HepG2 (cell line): ENCODE measurements at regions not wholly inside any gene's neighbourhood (a gene's known extent, or its start where the extent isn't known, plus 50 kb on each side); places are given as distances from the start of the nearest gene placed in this dataset.

Experiments used
- ATAC-seq: fragments of 200-7000 bp; cut with Tn5 transposase; 3 replicates; pipeline ENCODE4 v1.9.1; 2020; ENCODE audit warnings: mild to moderate bottlenecking, moderate library complexity
- BruUV-seq: library from RNA; stranded (reverse); fragments of 400-500 nt; replicated peaks from 2 replicates; lab custom pipeline; 2021; lab: Mats Ljungman, UMichigan
- CTCF ChIA-PET: fragments of 300-600 bp; formaldehyde crosslinking; extraction: SDS; loops from one replicate; lab custom pipeline; 2021; ENCODE audit warnings: low total read pairs, inconsistent platforms, low intra/inter-chr PET ratio; lab: Yijun Ruan, JAX
- POLR2A ChIA-PET: fragments of 350-600 bp; sonication (Branson Sonifier 250); formaldehyde crosslinking; loops from one replicate; lab custom pipeline; 2020; ENCODE audit warnings: antibody characterized with exemption, inconsistent platforms; lab: Yijun Ruan, JAX
- DNase-seq: peaks from one replicate; pipeline ENCODE4 v3.0.0-alpha.2; 2015; ENCODE audit warnings: low spot score
- FAIRE-seq: peaks from 3 replicates; lab custom pipeline; 2011; peaks lifted over from hg19 to GRCh38; lab: Jason Lieb, UNC
- H2AFZ ChIP-seq: one replicate; pipeline ENCODE4 v1.6.1; 2011; ENCODE audit warnings: low read length, inconsistent platforms
- H3K27ac ChIP-seq: fragments of 300-600 bp; 3 replicates; pipeline ENCODE4 v1.8.0; 2011; ENCODE audit warnings: mixed run types, mild to moderate bottlenecking, mixed read lengths, low read length, inconsistent platforms; ENCODE audit not compliant: insufficient read depth; ENCODE audit errors: extremely low read length
- H3K27me3 ChIP-seq, 2 experiments: fragments of 200-600 bp in 1 of 2; 2 replicates in 1 of 2; 3 replicates in 1 of 2; pipeline versions ENCODE4 v1.6.0 to v1.8.0; 2011; ENCODE audit warnings: low read length in 2 of 2, mild to moderate bottlenecking in 2 of 2, moderate library complexity in 2 of 2, inconsistent platforms in 1 of 2; ENCODE audit not compliant: insufficient read depth in 2 of 2, control insufficient read depth in 1 of 2
- H3K36me3 ChIP-seq, 2 experiments: fragments of 200-600 bp in 1 of 2; replicated peaks in 1 of 2; 2 replicates in 1 of 2; 3 replicates in 1 of 2; pipeline versions ENCODE4 v1.5.1 to v1.8.0; 2011; ENCODE audit warnings: low read length in 2 of 2, inconsistent platforms in 1 of 2; ENCODE audit not compliant: insufficient read depth in 2 of 2, control insufficient read depth in 1 of 2
- H3K4me1 ChIP-seq: 2 replicates; pipeline ENCODE4 v1.5.1; 2012; ENCODE audit warnings: low read length, inconsistent platforms; ENCODE audit not compliant: insufficient read depth
- H3K4me2 ChIP-seq: 2 replicates; pipeline ENCODE4 v1.6.0; 2011; ENCODE audit warnings: low read depth, low read length, inconsistent platforms
- H3K4me3 ChIP-seq, 3 experiments: fragments of 200-600 bp in 1 of 3; sonication (generic), shearing (Covaris generic) in 1 of 3; replicated peaks in 1 of 3; 2 replicates each; pipeline ENCODE4 v1.5.1; 2011 to 2016; ENCODE audit warnings: low read length in 3 of 3, inconsistent platforms in 2 of 3, low read depth in 2 of 3, mild to moderate bottlenecking in 2 of 3, control low read depth in 1 of 3, mixed read lengths in 1 of 3; ENCODE audit not compliant: insufficient read depth in 1 of 3
- H3K79me2 ChIP-seq: one replicate; pipeline ENCODE4 v1.6.1; 2011; ENCODE audit warnings: low read length, inconsistent platforms; ENCODE audit not compliant: insufficient read depth
- H3K9ac ChIP-seq: 2 replicates; pipeline ENCODE4 v1.6.0; 2011; ENCODE audit warnings: mild to moderate bottlenecking, low read depth, low read length, inconsistent platforms; ENCODE audit not compliant: insufficient read depth
- H3K9me3 ChIP-seq: 2 replicates; pipeline ENCODE4 v1.5.1; 2012; ENCODE audit warnings: mild to moderate bottlenecking, low read length
- H4K20me1 ChIP-seq: 2 replicates; pipeline ENCODE4 v1.6.0; 2011; ENCODE audit warnings: inconsistent platforms, mild to moderate bottlenecking, low read length, moderate library complexity; ENCODE audit not compliant: insufficient read depth
- KLF6 ChIP-seq: IDR thresholded peaks from 2 replicates; pipeline ENCODE4 v1.8.0; 2016; ENCODE audit warnings: missing biosample characterization, missing genetic modification reagents
- STAG1 ChIP-seq: sonication (generic); formaldehyde crosslinking; IDR thresholded peaks from 2 replicates; pipeline ENCODE4 v1.4.0; 2020; ENCODE audit warnings: missing genetic modification reagents
- ZNF782 ChIP-seq: sonication (generic); formaldehyde crosslinking; IDR thresholded peaks from 2 replicates; pipeline ENCODE4 v1.4.0; 2020; ENCODE audit warnings: missing genetic modification reagents, mild to moderate bottlenecking, borderline replicate concordance
- WGBS: methylation state at CpG from one replicate; pipeline ENCODE4 v1.1.6; 2017; ENCODE audit warnings: low lambda C conversion rate; 5-methylcytosine and 5-hydroxymethylcytosine counted together
- in situ Hi-C: cut with HindIII; loops from 2 replicates; pipeline ENCODE4 v1.10.0; 2017; ENCODE audit warnings: low pct_unique_long_range_greater_than_20kb; ENCODE audit not compliant: extremely low pct_ligation_motif_present
- intact Hi-C: fragments of 100-400 bp; cut with micrococcal nuclease; formaldehyde crosslinking; loops from one replicate; pipeline ENCODE4 v1.10.0; 2022; ENCODE audit not compliant: unreplicated experiment
- TF ChIP-seq, protein P1 (sequence below): sonication (generic); formaldehyde crosslinking; IDR thresholded peaks from 2 replicates; pipeline ENCODE4 v1.5.0; 2020; ENCODE audit warnings: mild to moderate bottlenecking, missing genetic modification reagents, moderate library complexity
- TF ChIP-seq, protein P2 (sequence below): sonication (generic); formaldehyde crosslinking; IDR thresholded peaks from 2 replicates; pipeline ENCODE4 v1.4.0; 2020; ENCODE audit warnings: missing genetic modification reagents, mild to moderate bottlenecking, borderline replicate concordance

DNA sequence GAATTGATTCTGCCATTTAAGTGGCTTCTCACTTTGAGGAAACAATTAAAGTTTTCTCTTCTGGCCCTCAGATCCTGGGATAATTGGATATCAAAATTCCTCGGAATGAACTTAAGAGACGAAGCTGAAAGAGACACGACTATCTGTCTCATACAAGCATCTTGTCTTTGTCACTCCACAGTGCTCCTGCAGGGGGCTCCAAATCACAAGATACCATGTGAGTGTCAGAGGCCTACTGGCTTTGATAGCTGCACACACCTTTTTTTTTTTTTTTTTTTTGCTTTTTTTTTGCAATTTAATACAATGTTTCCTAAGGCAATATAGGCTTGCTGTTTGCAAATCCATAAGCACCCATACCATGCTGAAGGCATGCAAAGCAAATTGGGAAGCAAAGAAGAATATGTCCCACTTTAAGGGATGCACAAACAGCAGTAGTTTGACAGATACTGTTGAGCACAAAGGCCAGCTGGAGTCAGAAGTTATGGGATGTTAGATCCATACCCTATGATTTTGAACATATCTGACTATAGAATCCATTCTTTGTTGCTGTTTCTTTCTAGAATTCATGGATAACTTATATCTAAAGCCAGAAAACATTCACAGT is 109.0 kb upstream of the CBLN2 start:
- H3K36me3 ChIP-seq: no peaks in the 10 kb centered on the region
- CTCF ChIA-PET: interaction anchor here (1.8 kb wide), 1 partner anchor 19 kb away, joined by 10 read pairs; no protein-coding TSS in a partner anchor
- 5% methylated on average over 3 of the region's 3 CpGs for WGBS
- no peak overlapping the region for H2AFZ ChIP-seq
- FAIRE-seq (peak; percentile 30), ATAC-seq (peak; percentile 86), DNase-seq (peak; percentile 48)
- in situ Hi-C loops (no loop called here), intact Hi-C loops (loop anchor here (1.0 kb wide), 1 partner anchor 19 kb away; no protein-coding TSS in a partner anchor)
- H3K4me2 ChIP-seq: no peak overlapping the region
- no peaks in the 10 kb centered on the region for H3K27me3 ChIP-seq
- TF ChIP-seq KLF6 (no peak), STAG1 (CRISPR knock-in tag) (peak; percentile 31; the same call in 1 of the 2 replicates), ZNF782 (no peak)
- TF ChIP-seq, protein P1, sequence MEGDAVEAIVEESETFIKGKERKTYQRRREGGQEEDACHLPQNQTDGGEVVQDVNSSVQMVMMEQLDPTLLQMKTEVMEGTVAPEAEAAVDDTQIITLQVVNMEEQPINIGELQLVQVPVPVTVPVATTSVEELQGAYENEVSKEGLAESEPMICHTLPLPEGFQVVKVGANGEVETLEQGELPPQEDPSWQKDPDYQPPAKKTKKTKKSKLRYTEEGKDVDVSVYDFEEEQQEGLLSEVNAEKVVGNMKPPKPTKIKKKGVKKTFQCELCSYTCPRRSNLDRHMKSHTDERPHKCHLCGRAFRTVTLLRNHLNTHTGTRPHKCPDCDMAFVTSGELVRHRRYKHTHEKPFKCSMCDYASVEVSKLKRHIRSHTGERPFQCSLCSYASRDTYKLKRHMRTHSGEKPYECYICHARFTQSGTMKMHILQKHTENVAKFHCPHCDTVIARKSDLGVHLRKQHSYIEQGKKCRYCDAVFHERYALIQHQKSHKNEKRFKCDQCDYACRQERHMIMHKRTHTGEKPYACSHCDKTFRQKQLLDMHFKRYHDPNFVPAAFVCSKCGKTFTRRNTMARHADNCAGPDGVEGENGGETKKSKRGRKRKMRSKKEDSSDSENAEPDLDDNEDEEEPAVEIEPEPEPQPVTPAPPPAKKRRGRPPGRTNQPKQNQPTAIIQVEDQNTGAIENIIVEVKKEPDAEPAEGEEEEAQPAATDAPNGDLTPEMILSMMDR (CRISPR knock-in tag): peak; percentile 60
- TF ChIP-seq, protein P2, sequence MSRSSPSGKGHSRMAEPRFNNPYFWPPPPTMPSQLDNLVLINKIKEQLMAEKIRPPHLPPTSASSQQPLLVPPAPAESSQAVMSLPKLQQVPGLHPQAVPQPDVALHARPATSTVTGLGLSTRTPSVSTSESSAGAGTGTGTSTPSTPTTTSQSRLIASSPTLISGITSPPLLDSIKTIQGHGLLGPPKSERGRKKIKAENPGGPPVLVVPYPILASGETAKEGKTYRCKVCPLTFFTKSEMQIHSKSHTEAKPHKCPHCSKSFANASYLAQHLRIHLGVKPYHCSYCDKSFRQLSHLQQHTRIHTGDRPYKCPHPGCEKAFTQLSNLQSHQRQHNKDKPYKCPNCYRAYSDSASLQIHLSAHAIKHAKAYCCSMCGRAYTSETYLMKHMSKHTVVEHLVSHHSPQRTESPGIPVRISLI (CRISPR knock-in tag): peak; percentile 14; the same call in 1 of the 2 replicates
- H3K9ac ChIP-seq: no peak overlapping the region
- BruUV-seq: no TSS peak
- no peaks in the 10 kb centered on the region for H3K79me2 ChIP-seq
- no peak overlapping the region for H3K27ac ChIP-seq
- POLR2A ChIA-PET: no interaction called here
- H4K20me1 ChIP-seq: no peaks in the 10 kb centered on the region
- H3K9me3 ChIP-seq: no peaks in the 10 kb centered on the region
- peaks cover 5% of the 10 kb centered on the region; the same call in 1 of the 2 replicates for H3K4me1 ChIP-seq
- H3K4me3 ChIP-seq: no peak overlapping the region
